Stimulated activated CD4-positive, alpha-beta T cell treated with anti-CD3 and anti-CD28 coated beads, TNF-alpha, amount 100 ng/mL, for 24 hours (primary cell): ENCODE measurements at regions not wholly inside any gene's neighbourhood (a gene's known extent, or its start where the extent isn't known, plus 50 kb on each side); places are given as distances from the start of the nearest gene placed in this dataset.
"Not testable (repeated sequence)": the region's sequence is repeated elsewhere in the genome, so short reads cannot be mapped to it uniquely, and the experiment has no call there.

Experiments used
- DNase-seq, 3 experiments: peaks; one replicate each; pipeline ENCODE4 v3.0.0-alpha.2; 2020; ENCODE audit warnings: low read depth in 3 of 3

- no peak for DNase-seq
Measured at GRCh38 chr16:65570261-65570660, 448.4 kb upstream of the CDH11 start.

- no peak for DNase-seq
Measured at GRCh38 chr16:65559846-65560245, 438.0 kb upstream of the CDH11 start.

- not testable (repeated sequence) for DNase-seq
Measured at GRCh38 chr16:65549689-65550088, 427.8 kb upstream of the CDH11 start.

- no peak for DNase-seq
Measured at GRCh38 chr16:65548470-65548869, 426.6 kb upstream of the CDH11 start.

GRCh38 chr16:65547772-65548446 is 426.0 kb upstream of the CDH11 start:
- no peak for DNase-seq

- DNase-seq: no peak
Measured at GRCh38 chr16:65546353-65546791, 424.5 kb upstream of the CDH11 start.

- no peak for DNase-seq
Measured at GRCh38 chr16:65545413-65545956, 423.6 kb upstream of the CDH11 start.

GRCh38 chr16:65543781-65544740 is 422.2 kb upstream of the CDH11 start:
- DNase-seq: no peak

GRCh38 chr16:65541646-65542045 is 419.8 kb upstream of the CDH11 start:
- no peak for DNase-seq

GRCh38 chr16:65540901-65541300 is 419.0 kb upstream of the CDH11 start:
- DNase-seq: no peak

GRCh38 chr16:65538976-65539375 is 417.1 kb upstream of the CDH11 start:
- no peak for DNase-seq

- DNase-seq: no peak
Measured at GRCh38 chr16:65537336-65537735, 415.5 kb upstream of the CDH11 start.

- DNase-seq: no peak
Measured at GRCh38 chr16:65534121-65534528, 412.3 kb upstream of the CDH11 start.

GRCh38 chr16:65532846-65533245 is 411.0 kb upstream of the CDH11 start:
- DNase-seq: no peak

- no peak for DNase-seq
Measured at GRCh38 chr16:65532258-65532657, 410.4 kb upstream of the CDH11 start.

GRCh38 chr16:65531475-65531874 is 409.6 kb upstream of the CDH11 start:
- DNase-seq: no peak

GRCh38 chr16:65525707-65526106 is 403.8 kb upstream of the CDH11 start:
- no peak for DNase-seq

GRCh38 chr16:65524997-65525396 is 403.1 kb upstream of the CDH11 start:
- no peak for DNase-seq

- DNase-seq: no peak
Measured at GRCh38 chr16:65524231-65524630, 402.4 kb upstream of the CDH11 start.

- DNase-seq: no peak
Measured at GRCh38 chr16:65523283-65523944, 401.6 kb upstream of the CDH11 start.

- no peak for DNase-seq
Measured at GRCh38 chr16:65522412-65522811, 400.5 kb upstream of the CDH11 start.
